ENCODE measurements at regions not wholly inside any gene's neighbourhood (a gene's known extent, or its start where the extent isn't known, plus 50 kb on each side); places are given as distances from the start of the nearest gene placed in this dataset.
"Not testable (repeated sequence)": the region's sequence is repeated elsewhere in the genome, so short reads cannot be mapped to it uniquely, and the experiment has no call there.

GRCh38 chr4:187408447-187408846 is 587.1 kb upstream of the ZFP42 start:
- DNase-seq (ENCODE audit: low spot score); intact Hi-C loops (cut with DNase I): not testable (repeated sequence)

- DNase-seq (ENCODE audit: low spot score) = no peak
- intact Hi-C loops (cut with DNase I) = no loop called here
These were observed 581.8 kb upstream of the ZFP42 start for GRCh38 chr4:187413564-187414358.

- no peak for DNase-seq (ENCODE audit: low spot score)
- intact Hi-C loops (cut with DNase I) = no loop called here
These were observed 580.9 kb upstream of the ZFP42 start for GRCh38 chr4:187414716-187415115.

DNA sequence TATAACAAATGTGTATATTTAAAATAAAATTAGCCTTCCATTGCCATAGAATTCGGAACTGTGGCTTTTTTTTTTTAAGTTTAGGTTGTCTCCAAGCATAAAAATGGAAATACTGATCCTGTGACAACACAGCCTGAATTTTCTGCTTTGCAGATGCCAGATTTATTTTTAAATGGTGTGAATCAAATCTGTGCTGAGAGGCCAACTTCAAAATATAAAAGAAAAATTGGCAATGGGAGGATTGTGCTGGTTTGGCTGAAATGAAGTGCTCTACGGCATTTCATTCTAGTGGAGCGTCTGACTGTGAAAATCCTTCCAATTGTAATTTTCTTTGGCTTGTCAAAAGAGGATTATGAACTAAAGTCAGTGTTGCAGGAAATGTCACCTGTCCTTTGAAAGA is 580.3 kb upstream of the ZFP42 start:
- intact Hi-C loops (cut with DNase I) = no loop called here
- no peak for DNase-seq (ENCODE audit: low spot score)

GRCh38 chr4:187416216-187416615 is 579.4 kb upstream of the ZFP42 start:
- DNase-seq (ENCODE audit: low spot score) = no peak
- intact Hi-C loops (cut with DNase I) = no loop called here

DNA sequence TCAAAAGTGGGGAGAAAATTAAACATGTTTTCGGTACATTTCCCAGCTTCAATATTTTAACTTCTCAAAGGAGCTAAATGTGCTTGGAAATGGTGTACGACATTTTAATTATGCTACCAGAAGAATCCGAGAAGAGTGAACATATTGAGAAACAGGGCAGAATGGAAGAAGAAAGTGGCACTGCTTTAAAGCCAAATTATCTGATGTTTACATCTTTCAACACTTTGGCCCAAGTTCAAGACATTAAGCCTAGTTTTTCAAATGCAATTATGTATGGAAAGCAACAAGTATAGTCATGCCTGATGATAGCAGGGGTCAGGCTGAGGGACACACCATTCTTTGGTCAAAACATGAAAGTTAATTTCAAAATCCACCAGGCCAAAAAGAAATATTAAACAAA is 577.9 kb upstream of the ZFP42 start:
- DNase-seq (ENCODE audit: low spot score) = no peak

DNA sequence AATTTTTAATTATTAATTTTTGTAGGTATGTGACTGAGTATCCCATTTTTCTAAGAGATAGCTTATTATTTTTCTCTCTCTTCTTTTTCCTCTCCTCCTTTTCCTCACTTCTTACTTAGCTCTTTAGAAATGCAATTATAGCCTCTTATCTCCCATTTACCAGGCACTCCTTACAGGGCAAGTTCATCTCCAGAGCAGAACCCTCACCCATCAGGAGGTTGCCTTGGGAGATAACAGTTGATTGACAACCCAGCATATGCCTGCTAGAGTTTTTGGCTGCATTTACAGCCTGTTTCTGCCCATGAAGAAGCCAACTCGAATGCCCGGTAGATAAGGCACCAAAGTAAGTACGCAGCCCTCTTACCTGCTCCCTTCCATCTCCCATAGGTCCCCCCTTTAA is 572.9 kb upstream of the ZFP42 start:
- intact Hi-C loops (cut with DNase I) = no loop called here
- DNase-seq (ENCODE audit: low spot score) = no peak

More for the DNA sequence above, 577.9 kb upstream of the ZFP42 start:
- intact Hi-C loops (cut with DNase I) = no loop called here

DNA sequence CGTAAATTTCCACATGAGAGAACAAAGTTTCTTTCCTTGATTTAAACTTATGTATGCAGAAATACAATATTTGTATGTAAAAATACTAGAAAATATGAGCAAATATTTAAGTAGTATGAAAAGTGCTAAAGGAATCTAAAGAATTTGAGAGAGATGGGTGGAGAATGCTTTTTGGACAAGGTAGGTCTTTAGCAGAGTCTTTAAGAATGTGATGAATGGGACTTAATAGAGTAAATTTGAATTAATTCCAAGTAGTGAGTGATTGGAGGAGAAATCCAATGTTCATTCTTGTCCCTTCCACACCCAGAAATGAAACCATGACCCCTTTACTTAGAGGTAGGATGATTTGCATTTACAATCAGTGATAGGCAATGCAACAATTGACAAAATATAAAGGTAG is 570.9 kb upstream of the ZFP42 start:
- intact Hi-C loops (cut with DNase I) = no loop called here
- no peak for DNase-seq (ENCODE audit: low spot score)

DNA sequence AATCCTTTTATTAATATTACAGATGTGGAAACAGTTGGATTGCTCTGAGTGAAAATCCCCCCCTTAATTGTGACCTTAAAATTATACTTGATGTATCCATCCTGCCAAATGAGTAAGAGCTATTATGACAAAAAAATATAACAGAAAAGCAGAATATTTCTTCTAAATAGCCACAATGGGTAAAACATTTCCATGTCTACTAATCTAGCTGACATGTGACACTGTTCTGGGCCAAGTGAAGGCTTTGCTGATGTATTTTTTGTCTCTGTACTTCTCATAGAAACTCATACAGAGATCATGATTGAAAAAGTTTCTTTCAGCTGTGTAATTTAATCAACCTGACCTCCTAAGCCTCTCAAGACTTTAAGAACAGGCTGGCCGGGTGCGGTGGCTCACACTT is 569.1 kb upstream of the ZFP42 start:
- DNase-seq (ENCODE audit: low spot score) = no peak
- intact Hi-C loops (cut with DNase I) = no loop called here

DNA sequence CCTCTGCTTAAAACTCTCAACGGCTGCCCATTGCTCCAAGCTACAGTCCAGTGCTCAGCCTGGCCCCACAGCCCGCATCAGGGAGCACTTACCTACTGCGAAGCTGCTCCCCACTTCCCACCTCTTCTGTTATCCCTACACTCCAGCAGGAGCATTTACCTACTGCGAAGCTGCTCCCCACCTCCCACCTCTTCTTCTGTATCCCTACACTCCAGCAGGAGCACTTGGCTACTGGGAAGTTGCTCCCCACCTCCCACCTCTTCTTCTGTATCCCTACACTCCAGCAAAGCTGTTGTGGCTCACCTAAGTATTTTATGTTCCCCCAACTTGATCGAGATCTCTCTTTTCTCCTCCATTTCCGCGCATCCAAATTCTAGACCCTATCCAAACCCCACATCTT is 563.3 kb upstream of the ZFP42 start:
- DNase-seq (ENCODE audit: low spot score) = no peak
- intact Hi-C loops (cut with DNase I) = no loop called here

- intact Hi-C loops (cut with DNase I) = no loop called here
- no peak for DNase-seq (ENCODE audit: low spot score)
These were observed 562.4 kb upstream of the ZFP42 start for GRCh38 chr4:187433141-187433540.

GRCh38 chr4:187436251-187436650 is 559.3 kb upstream of the ZFP42 start:
- intact Hi-C loops (cut with DNase I) = no loop called here
- DNase-seq (ENCODE audit: low spot score) = no peak

DNA sequence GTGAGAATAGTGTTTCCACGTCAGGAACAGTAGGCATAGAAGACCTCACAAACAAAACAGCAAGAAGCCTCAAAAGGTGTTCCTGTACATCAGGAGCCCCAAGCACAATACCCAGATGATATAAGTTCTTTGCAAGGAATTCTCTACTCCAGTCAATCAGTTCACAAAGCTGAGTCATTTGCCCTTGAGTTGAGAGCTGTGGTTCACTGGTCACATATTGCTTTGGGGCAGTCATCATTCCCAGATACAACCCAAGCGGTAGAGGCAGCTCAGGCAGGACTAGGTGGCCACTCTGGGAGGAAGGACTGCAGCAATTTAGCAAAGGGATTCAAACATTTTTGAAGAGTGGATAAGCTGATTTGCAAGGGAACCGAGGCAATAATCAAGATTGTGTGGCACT is 551.5 kb upstream of the ZFP42 start:
- DNase-seq (ENCODE audit: low spot score) = no peak
- intact Hi-C loops (cut with DNase I) = no loop called here

- no peak for DNase-seq (ENCODE audit: low spot score)
- intact Hi-C loops (cut with DNase I) = no loop called here
These were observed 545.9 kb upstream of the ZFP42 start for GRCh38 chr4:187449702-187450101.

DNA sequence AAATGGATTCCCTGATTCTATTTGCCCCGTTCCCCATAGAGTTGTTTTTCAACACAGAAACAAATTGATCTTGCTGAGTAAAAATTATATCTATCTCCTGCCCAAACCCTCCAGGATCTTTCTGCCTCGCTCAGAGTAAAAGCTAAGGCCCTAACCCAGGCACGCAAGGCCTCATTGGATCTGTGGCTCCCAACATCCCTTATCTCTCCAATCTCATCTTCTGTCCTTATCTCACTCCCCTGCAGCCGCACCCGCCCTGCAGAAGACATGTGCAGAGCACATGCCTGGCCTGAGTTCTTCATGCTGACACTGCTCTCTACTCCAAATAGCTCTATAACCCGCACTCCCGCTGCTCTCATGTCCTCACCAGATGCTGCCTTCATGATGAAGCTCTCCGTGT is 543.8 kb upstream of the ZFP42 start:
- intact Hi-C loops (cut with DNase I) = no loop called here
- DNase-seq (ENCODE audit: low spot score) = no peak

DNA sequence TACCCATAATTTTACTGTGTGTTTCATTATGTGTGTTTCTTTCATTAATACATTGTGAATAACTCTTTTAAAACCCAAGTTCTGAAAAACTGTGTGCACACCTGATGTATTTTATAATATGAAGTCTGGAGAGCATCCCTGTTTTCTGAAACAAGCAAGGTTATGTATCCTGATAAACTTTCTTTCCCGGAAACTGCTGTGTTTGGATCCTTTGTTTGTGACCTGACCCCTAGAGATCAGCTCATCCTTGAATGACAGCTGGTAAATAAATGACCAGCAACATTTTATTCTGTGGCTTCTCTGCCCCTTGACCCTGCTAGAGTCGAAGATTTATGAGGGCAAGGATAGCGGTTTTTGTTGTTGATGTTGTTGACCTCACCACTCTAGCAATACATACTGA is 535.6 kb upstream of the ZFP42 start:
- no peak for DNase-seq (ENCODE audit: low spot score)
- intact Hi-C loops (cut with DNase I) = no loop called here

DNA sequence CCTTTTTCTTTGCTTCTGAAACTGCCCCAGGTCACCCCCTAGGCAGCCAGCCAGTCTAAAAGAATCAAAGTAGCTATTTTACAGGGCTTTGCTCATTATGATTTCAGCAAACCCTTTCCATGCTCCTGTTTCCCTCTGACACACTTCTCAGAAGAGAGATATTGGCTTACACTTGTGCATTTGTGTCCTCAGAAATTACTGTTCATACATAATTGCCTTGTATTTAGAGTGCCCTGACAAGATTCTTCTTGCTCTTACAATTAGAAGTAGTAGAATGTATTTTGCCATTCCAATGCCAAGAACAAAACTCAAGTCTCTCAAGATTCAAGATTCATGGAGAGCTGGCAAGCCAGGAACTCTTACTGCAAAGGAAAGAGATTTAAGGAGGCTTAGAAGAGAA is 531.0 kb upstream of the ZFP42 start:
- no peak for DNase-seq (ENCODE audit: low spot score)
- intact Hi-C loops (cut with DNase I) = no loop called here

GRCh38 chr4:187467224-187467623 is 528.3 kb upstream of the ZFP42 start:
- DNase-seq (ENCODE audit: low spot score) = no peak
- intact Hi-C loops (cut with DNase I) = no loop called here

- DNase-seq (ENCODE audit: low spot score) = no peak
- intact Hi-C loops (cut with DNase I) = no loop called here
These were observed 525.9 kb upstream of the ZFP42 start for GRCh38 chr4:187469627-187470026.

- intact Hi-C loops (cut with DNase I) = no loop called here
These were observed 525.5 kb upstream of the ZFP42 start for GRCh38 chr4:187470061-187470460.

DNA sequence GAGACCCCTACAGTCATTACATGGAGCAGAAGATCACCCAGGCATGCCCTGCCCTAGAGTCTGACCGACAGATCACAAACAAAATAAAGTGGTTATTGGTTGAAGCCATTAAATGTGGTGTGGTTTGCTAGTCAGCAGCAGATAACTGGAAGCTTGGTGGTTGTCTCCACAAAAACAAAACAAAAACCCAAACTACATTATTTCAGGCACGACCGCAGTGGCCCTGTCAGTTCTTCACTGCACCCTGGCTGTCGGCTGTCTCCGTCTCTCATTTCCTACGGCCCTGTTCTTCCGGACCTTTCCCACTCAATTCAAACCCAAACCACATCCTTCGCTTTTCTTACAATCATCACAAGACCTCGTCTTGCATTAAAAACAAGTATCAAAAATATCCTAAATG is 521.3 kb upstream of the ZFP42 start:
- DNase-seq (ENCODE audit: low spot score) = no peak
- intact Hi-C loops (cut with DNase I) = no loop called here

More at GRCh38 chr4:187470061-187470460, 525.5 kb upstream of the ZFP42 start:
- no peak for DNase-seq (ENCODE audit: low spot score)

DNA sequence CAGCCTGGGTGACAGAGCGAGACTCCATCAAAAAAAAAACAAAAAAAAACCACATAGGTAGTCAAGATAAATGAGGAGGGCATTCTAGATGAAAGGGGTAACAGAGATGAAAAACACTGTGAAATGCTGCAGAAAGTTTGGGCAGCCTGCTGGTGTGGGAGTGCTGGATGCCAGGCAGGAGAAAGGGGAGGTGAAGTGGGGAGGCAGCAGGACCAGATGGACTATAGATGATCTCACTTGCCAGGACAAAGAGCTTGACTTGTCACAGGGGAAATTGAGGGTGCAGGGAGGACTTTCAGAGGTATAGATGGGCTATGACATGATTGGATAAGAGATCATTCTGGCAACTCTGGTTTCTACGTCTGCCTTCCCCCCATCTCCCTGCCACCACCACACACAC is 519.7 kb upstream of the ZFP42 start:
- intact Hi-C loops (cut with DNase I) = no loop called here
- DNase-seq (ENCODE audit: low spot score) = no peak
